T-helper 1 cell (primary cell): ENCODE measurements at regions not wholly inside any gene's neighbourhood (a gene's known extent, or its start where the extent isn't known, plus 50 kb on each side); places are given as distances from the start of the nearest gene placed in this dataset.

ENCODE experiments used
- DNase-seq, 5 donors: peaks; one replicate each; pipeline ENCODE4 v3.0.0-alpha.2; 2012 to 2020

GRCh38 chr20:7656687-7657467 is 283.4 kb downstream of the HAO1 start:
- DNase-seq, result no peak

- no peak for DNase-seq
These were observed 282.7 kb downstream of the HAO1 start for GRCh38 chr20:7657569-7657968.

GRCh38 chr20:7660165-7660564 is 280.1 kb downstream of the HAO1 start:
- DNase-seq, result no peak

- no peak for DNase-seq
These were observed 274.9 kb downstream of the HAO1 start for GRCh38 chr20:7665376-7665775.

GRCh38 chr20:7667194-7667593 is 273.1 kb downstream of the HAO1 start:
- no peak for DNase-seq

- no peak for DNase-seq
These were observed 267.7 kb downstream of the HAO1 start for GRCh38 chr20:7672571-7672970.

- no peak for DNase-seq
These were observed 266.4 kb downstream of the HAO1 start for GRCh38 chr20:7673841-7674240.

- DNase-seq, result no peak
These were observed 257.3 kb downstream of the HAO1 start for GRCh38 chr20:7682916-7683315.

GRCh38 chr20:7687065-7687464 is 253.2 kb downstream of the HAO1 start:
- DNase-seq, result no peak

- DNase-seq, result no peak
These were observed 251.1 kb downstream of the HAO1 start for GRCh38 chr20:7689151-7689550.

- no peak for DNase-seq
These were observed 248.5 kb downstream of the HAO1 start for GRCh38 chr20:7691647-7692269.

GRCh38 chr20:7692478-7692877 is 247.8 kb downstream of the HAO1 start:
- DNase-seq, result no peak

- no peak for DNase-seq
These were observed 246.5 kb downstream of the HAO1 start for GRCh38 chr20:7693761-7694160.

- no peak for DNase-seq
These were observed 245.2 kb downstream of the HAO1 start for GRCh38 chr20:7695051-7695495.

- DNase-seq, result no peak
These were observed 244.6 kb downstream of the HAO1 start for GRCh38 chr20:7695635-7696034.

GRCh38 chr20:7696311-7696710 is 243.9 kb downstream of the HAO1 start:
- DNase-seq, result no peak

- DNase-seq, result no peak
These were observed 238.1 kb downstream of the HAO1 start for GRCh38 chr20:7702141-7702540.

- no peak for DNase-seq
These were observed 236.7 kb downstream of the HAO1 start for GRCh38 chr20:7703551-7703961.

- DNase-seq, result no peak
These were observed 236.3 kb downstream of the HAO1 start for GRCh38 chr20:7703996-7704395.

GRCh38 chr20:7708112-7708511 is 232.1 kb downstream of the HAO1 start:
- no peak for DNase-seq

GRCh38 chr20:7708782-7709181 is 231.5 kb downstream of the HAO1 start:
- no peak for DNase-seq

- DNase-seq, result no peak
These were observed 229.8 kb downstream of the HAO1 start for GRCh38 chr20:7710440-7710839.

GRCh38 chr20:7712661-7713060 is 227.6 kb downstream of the HAO1 start:
- no peak for DNase-seq

- no peak for DNase-seq
These were observed 225.7 kb downstream of the HAO1 start for GRCh38 chr20:7714549-7714948.
